IMR-90 (cell line): ENCODE measurements at regions not wholly inside any gene's neighbourhood (a gene's known extent, or its start where the extent isn't known, plus 50 kb on each side); places are given as distances from the start of the nearest gene placed in this dataset.

Experiments used
- ATAC-seq: fragments of 200-7000 bp; cut with Tn5 transposase; 2 replicates; pipeline ENCODE4 v1.9.1; 2020; ENCODE audit warnings: low read depth, mild to moderate bottlenecking, moderate library complexity
- BruUV-seq: library from RNA; stranded (reverse); fragments of 400-500 nt; replicated peaks from 2 replicates; lab custom pipeline; 2021; lab: Mats Ljungman, UMichigan
- CTCF ChIA-PET: fragments of 300-600 bp; formaldehyde crosslinking; extraction: SDS; loops from one replicate; lab custom pipeline; 2021; ENCODE audit warnings: antibody characterized with exemption; lab: Yijun Ruan, JAX
- POLR2A ChIA-PET: fragments of 300-600 bp; sonication (Branson Sonifier 250); formaldehyde crosslinking; loops from one replicate; lab custom pipeline; 2022; ENCODE audit warnings: antibody characterized with exemption; ENCODE audit not compliant: unreplicated experiment; lab: Charles Lee
- DNase-seq: peaks from one replicate; pipeline ENCODE4 v3.0.0; 2013
- H2AFZ ChIP-seq: replicated peaks from 2 replicates; pipeline ENCODE3; 2013; ENCODE audit warnings: low read length, mild to moderate bottlenecking; ENCODE audit not compliant: poor library complexity
- H2AK5ac ChIP-seq: 2 replicates; pipeline ENCODE4 v1.6.1; 2013; ENCODE audit warnings: low read depth, low read length, inconsistent platforms
- H2AK9ac ChIP-seq: replicated peaks from 2 replicates; pipeline ENCODE3; 2013; ENCODE audit warnings: mild to moderate bottlenecking, low read depth, low read length, moderate library complexity; ENCODE audit not compliant: poor library complexity
- H2BK120ac ChIP-seq: 2 replicates; pipeline ENCODE4 v1.6.1; 2013; ENCODE audit warnings: low read depth, low read length, inconsistent platforms
- H2BK15ac ChIP-seq: 3 replicates; pipeline ENCODE4 v1.6.1; 2013; ENCODE audit warnings: low read depth, low read length, inconsistent platforms
- H2BK20ac ChIP-seq: 2 replicates; pipeline ENCODE4 v1.6.1; 2013; ENCODE audit warnings: low read depth, mild to moderate bottlenecking, inconsistent platforms, low read length, moderate library complexity
- H2BK5ac ChIP-seq: 2 replicates; pipeline ENCODE4 v1.6.1; 2013; ENCODE audit warnings: mild to moderate bottlenecking, low read depth, low read length, inconsistent platforms; ENCODE audit not compliant: poor library complexity, severe bottlenecking
- H3K14ac ChIP-seq: replicated peaks from 2 replicates; pipeline ENCODE4 v1.6.1; 2013; ENCODE audit warnings: low read depth, low read length, inconsistent platforms
- H3K18ac ChIP-seq: 2 replicates; pipeline ENCODE4 v1.6.1; 2013; ENCODE audit warnings: low read depth, low read length, control low read depth
- H3K23ac ChIP-seq: 2 replicates; pipeline ENCODE4 v1.6.1; 2013; ENCODE audit warnings: low read depth, low read length, inconsistent platforms
- H3K27ac ChIP-seq: 2 replicates; pipeline ENCODE4 v1.5.1; 2013; ENCODE audit warnings: mild to moderate bottlenecking, control low read depth, low read length; ENCODE audit not compliant: insufficient read depth
- H3K27me3 ChIP-seq: 2 replicates; pipeline ENCODE4 v1.6.1; 2013; ENCODE audit warnings: low read length; ENCODE audit not compliant: control insufficient read depth, insufficient read depth
- H3K36me3 ChIP-seq: 2 replicates; pipeline ENCODE4 v1.6.1; 2013; ENCODE audit warnings: low read length, mixed read lengths; ENCODE audit not compliant: control insufficient read depth, insufficient read depth
- H3K4ac ChIP-seq: 2 replicates; pipeline ENCODE4 v1.6.1; 2013; ENCODE audit warnings: low read depth, low read length, inconsistent platforms
- H3K4me1 ChIP-seq: 2 replicates; pipeline ENCODE4 v1.6.1; 2013; ENCODE audit warnings: low read length, mixed read lengths; ENCODE audit not compliant: control insufficient read depth, insufficient read depth
- H3K4me2 ChIP-seq: 2 replicates; pipeline ENCODE4 v1.6.1; 2013; ENCODE audit warnings: low read depth, mild to moderate bottlenecking, control low read depth, low read length, moderate library complexity
- H3K4me3 ChIP-seq: 2 replicates; pipeline ENCODE4 v1.5.1; 2013; ENCODE audit warnings: low read depth, mild to moderate bottlenecking, control low read depth, low read length, moderate library complexity; ENCODE audit not compliant: insufficient read depth
- H3K56ac ChIP-seq: 2 replicates; pipeline ENCODE4 v1.6.1; 2013; ENCODE audit warnings: low read length, inconsistent platforms; ENCODE audit not compliant: insufficient read depth; ENCODE audit errors: extremely low read depth
- H3K79me1 ChIP-seq, 2 experiments: 2 replicates each; pipeline ENCODE4 v1.6.1; 2013; ENCODE audit warnings: low read length in 2 of 2, inconsistent platforms in 1 of 2, low read depth in 1 of 2
- H3K9ac ChIP-seq: 2 replicates; pipeline ENCODE4 v1.6.1; 2013; ENCODE audit warnings: low read depth, low read length, control low read depth
- H3K9me1 ChIP-seq: 2 replicates; pipeline ENCODE4 v1.6.1; 2013; ENCODE audit warnings: low read length, inconsistent platforms; ENCODE audit not compliant: insufficient read depth
- H3K9me3 ChIP-seq: 2 replicates; pipeline ENCODE4 v1.6.1; 2013; ENCODE audit warnings: low read length; ENCODE audit not compliant: control insufficient read depth, insufficient read depth
- H4K20me1 ChIP-seq: 2 replicates; pipeline ENCODE4 v1.6.1; 2013; ENCODE audit warnings: low read length, inconsistent platforms; ENCODE audit not compliant: insufficient read depth
- H4K5ac ChIP-seq: 2 replicates; pipeline ENCODE4 v1.6.1; 2013; ENCODE audit warnings: mild to moderate bottlenecking, low read depth, low read length, control low read depth
- H4K8ac ChIP-seq, 2 experiments: 2 replicates each; pipeline ENCODE4 v1.6.1; 2013; ENCODE audit warnings: low read depth in 2 of 2, low read length in 2 of 2, control low read depth in 1 of 2, inconsistent platforms in 1 of 2
- H4K91ac ChIP-seq: 2 replicates; pipeline ENCODE4 v1.6.1; 2013; ENCODE audit warnings: low read depth, low read length, inconsistent platforms; ENCODE audit not compliant: insufficient read depth
- CEBPB ChIP-seq: IDR thresholded peaks from 2 replicates; pipeline ENCODE4 v1.6.1; 2012; ENCODE audit warnings: low read depth, low read length, improper control_type of control experiment
- CHD1 ChIP-seq: IDR thresholded peaks from 2 replicates; pipeline ENCODE4 v1.6.1; 2012; ENCODE audit warnings: low read depth, low read length, improper control_type of control experiment
- FOS ChIP-seq: fragments of 150-350 bp; IDR thresholded peaks from 2 replicates; pipeline ENCODE4 v1.6.1; 2016; ENCODE audit warnings: low read depth, low read length
- MXI1 ChIP-seq: IDR thresholded peaks from 2 replicates; pipeline ENCODE4 v1.6.1; 2012; ENCODE audit warnings: low read depth, mild to moderate bottlenecking, low read length, moderate library complexity, borderline replicate concordance
- NFE2L2 ChIP-seq: fragments of 150-350 bp; IDR thresholded peaks from 2 replicates; pipeline ENCODE4 v1.6.1; 2016; ENCODE audit warnings: low read depth, mild to moderate bottlenecking, low read length
- POLR2A ChIP-seq: IDR thresholded peaks from 2 replicates; pipeline ENCODE4 v1.6.1; 2012; ENCODE audit warnings: mild to moderate bottlenecking, low read depth, low read length
- RCOR1 ChIP-seq: IDR thresholded peaks from 2 replicates; pipeline ENCODE4 v1.6.1; 2012; ENCODE audit warnings: mild to moderate bottlenecking, low read length, improper control_type of control experiment; ENCODE audit not compliant: insufficient replicate concordance
- RFX5 ChIP-seq: IDR thresholded peaks from 2 replicates; pipeline ENCODE4 v1.8.0; 2012; ENCODE audit warnings: low read depth, mild to moderate bottlenecking, low read length, moderate library complexity
- SMC3 ChIP-seq: fragments of 150-350 bp; IDR thresholded peaks from 2 replicates; pipeline ENCODE4 v1.6.1; 2016; ENCODE audit warnings: low read depth, mild to moderate bottlenecking, antibody characterized with exemption, low read length, moderate library complexity
- WGBS, 2 experiments: methylation state at CpG; one replicate each; pipeline versions ENCODE4 v1.1.5 to v1.1.7; 2013; ENCODE audit warnings: missing lambda C conversion rate in 2 of 2; ENCODE audit not compliant: insufficient read length in 1 of 2; ENCODE audit errors: extremely low coverage in 2 of 2; 5-methylcytosine and 5-hydroxymethylcytosine counted together
- dilution Hi-C: fragments of 300-500 bp; cut with HindIII; formaldehyde crosslinking; loops from one replicate; pipeline ENCODE4 v1.14.3; 2018; ENCODE audit warnings: low sequenced_read_pairs; ENCODE audit not compliant: unreplicated experiment
- in situ Hi-C: fragments of 300-500 bp; cut with MboI; formaldehyde crosslinking; loops from 3 replicates; pipeline ENCODE4 v1.14.3; 2019; ENCODE audit warnings: low sequenced_read_pairs, inconsistent platforms, mixed read lengths
- intact Hi-C: fragments of 100-400 bp; cut with micrococcal nuclease; formaldehyde crosslinking; loops from 2 replicates; pipeline ENCODE4 v1.10.0; 2022
- TF ChIP-seq, protein P1 (sequence below): fragments of 150-350 bp; IDR thresholded peaks from 2 replicates; pipeline ENCODE4 v1.6.1; 2016; ENCODE audit warnings: low read depth, mild to moderate bottlenecking, low read length, moderate library complexity, borderline replicate concordance
- TF ChIP-seq, protein P2 (sequence below): conservative IDR thresholded peaks from 2 replicates; pipeline ENCODE4 v1.5.1; 2012; ENCODE audit warnings: mild to moderate bottlenecking, low read depth, low read length, improper control_type of control experiment
- TF ChIP-seq, protein P3 (sequence below): fragments of 150-350 bp; IDR thresholded peaks from 2 replicates; pipeline ENCODE4 v1.6.1; 2017; ENCODE audit warnings: mild to moderate bottlenecking, antibody characterized with exemption, low read length, low read depth

DNA sequence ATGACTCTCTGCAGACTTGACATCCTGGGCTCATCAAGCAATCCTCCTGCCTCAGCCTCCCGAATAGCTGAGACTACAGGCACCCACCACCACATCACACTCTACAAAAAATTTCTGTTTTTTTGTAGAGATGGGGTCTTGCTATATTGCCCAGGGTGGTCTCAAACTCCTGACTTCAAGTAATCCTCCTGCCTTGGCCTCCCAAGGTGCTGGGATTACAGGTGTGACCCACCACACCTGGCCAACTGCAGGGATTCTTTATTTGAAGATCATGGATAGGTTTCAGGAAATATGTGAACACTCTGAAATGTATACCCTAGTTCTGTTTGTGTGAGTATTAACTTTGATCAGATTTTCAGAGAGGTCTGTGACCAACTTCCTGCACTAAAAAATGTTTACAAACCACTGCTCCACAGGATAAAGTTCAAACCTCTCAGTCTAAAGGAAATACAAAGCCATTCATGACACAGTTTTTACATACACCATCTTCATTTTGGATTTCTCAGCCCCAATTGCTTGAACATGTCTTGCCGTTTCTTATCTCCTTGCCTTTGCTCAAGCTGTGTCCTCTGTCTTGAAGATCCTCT is 252.3 kb upstream of the FGGY start:
- Histone ChIP-seq H3K79me1 (no peaks in the 10 kb centered on the region), H3K4me3 (no peak overlapping the region), H3K36me3 (no peaks in the 10 kb centered on the region), H3K23ac (no peak overlapping the region), H2AK9ac (no peak overlapping the region), H3K4ac (peak overlapping the region; percentile 68; the same call in 1 of the 2 replicates), H4K5ac (peak overlapping the region; percentile 66; the same call in 1 of the 2 replicates), H3K27ac (no peak overlapping the region), H3K4me1 (peaks cover 14% of the 10 kb centered on the region), H3K18ac (peak overlapping the region; percentile 92; the same call in 1 of the 2 replicates), H3K14ac (peak overlapping the region; percentile 34; the same call in 1 of the 2 replicates), H2BK120ac (peak overlapping the region; percentile 61; the same call in 1 of the 2 replicates), H3K9ac (no peak overlapping the region), H4K20me1 (no peaks in the 10 kb centered on the region), H3K27me3 (no peaks in the 10 kb centered on the region), H2BK15ac (peak overlapping the region; percentile 59; the same call in 2 of the 3 replicates), H2BK20ac (peak overlapping the region; percentile 70), H2AFZ (no peak overlapping the region), H3K4me2 (no peak overlapping the region; the same call in 1 of the 2 replicates), H3K9me3 (no peaks in the 10 kb centered on the region), H4K91ac (peak overlapping the region; percentile 38), H2AK5ac (no peak overlapping the region), H3K9me1 (peaks cover 10% of the 10 kb centered on the region), H2BK5ac (no peak overlapping the region), H4K8ac (peak overlapping the region in 1 of 2 experiments; percentile 17; a peak in 1 of 4 replicates), H3K56ac (no peak overlapping the region)
- in situ Hi-C loops (no loop called here), intact Hi-C loops (no loop called here), dilution Hi-C loops (no loop called here)
- no peak for ATAC-seq
- no TSS peak for BruUV-seq
- CTCF ChIA-PET: interaction anchor here (1.0 kb wide), 1 partner anchor 263 kb away, joined by 4 read pairs; no protein-coding TSS in a partner anchor
- TF ChIP-seq, protein P1, sequence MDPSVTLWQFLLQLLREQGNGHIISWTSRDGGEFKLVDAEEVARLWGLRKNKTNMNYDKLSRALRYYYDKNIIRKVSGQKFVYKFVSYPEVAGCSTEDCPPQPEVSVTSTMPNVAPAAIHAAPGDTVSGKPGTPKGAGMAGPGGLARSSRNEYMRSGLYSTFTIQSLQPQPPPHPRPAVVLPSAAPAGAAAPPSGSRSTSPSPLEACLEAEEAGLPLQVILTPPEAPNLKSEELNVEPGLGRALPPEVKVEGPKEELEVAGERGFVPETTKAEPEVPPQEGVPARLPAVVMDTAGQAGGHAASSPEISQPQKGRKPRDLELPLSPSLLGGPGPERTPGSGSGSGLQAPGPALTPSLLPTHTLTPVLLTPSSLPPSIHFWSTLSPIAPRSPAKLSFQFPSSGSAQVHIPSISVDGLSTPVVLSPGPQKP: no peak
- TF ChIP-seq, protein P2, sequence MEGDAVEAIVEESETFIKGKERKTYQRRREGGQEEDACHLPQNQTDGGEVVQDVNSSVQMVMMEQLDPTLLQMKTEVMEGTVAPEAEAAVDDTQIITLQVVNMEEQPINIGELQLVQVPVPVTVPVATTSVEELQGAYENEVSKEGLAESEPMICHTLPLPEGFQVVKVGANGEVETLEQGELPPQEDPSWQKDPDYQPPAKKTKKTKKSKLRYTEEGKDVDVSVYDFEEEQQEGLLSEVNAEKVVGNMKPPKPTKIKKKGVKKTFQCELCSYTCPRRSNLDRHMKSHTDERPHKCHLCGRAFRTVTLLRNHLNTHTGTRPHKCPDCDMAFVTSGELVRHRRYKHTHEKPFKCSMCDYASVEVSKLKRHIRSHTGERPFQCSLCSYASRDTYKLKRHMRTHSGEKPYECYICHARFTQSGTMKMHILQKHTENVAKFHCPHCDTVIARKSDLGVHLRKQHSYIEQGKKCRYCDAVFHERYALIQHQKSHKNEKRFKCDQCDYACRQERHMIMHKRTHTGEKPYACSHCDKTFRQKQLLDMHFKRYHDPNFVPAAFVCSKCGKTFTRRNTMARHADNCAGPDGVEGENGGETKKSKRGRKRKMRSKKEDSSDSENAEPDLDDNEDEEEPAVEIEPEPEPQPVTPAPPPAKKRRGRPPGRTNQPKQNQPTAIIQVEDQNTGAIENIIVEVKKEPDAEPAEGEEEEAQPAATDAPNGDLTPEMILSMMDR: no peak
- TF ChIP-seq NFE2L2 (no peak), MXI1 (no peak), CHD1 (no peak), RFX5 (no peak), CEBPB (no peak), RCOR1 (no peak), POLR2A (no peak), SMC3 (no peak), FOS (no peak)
- TF ChIP-seq, protein P3, sequence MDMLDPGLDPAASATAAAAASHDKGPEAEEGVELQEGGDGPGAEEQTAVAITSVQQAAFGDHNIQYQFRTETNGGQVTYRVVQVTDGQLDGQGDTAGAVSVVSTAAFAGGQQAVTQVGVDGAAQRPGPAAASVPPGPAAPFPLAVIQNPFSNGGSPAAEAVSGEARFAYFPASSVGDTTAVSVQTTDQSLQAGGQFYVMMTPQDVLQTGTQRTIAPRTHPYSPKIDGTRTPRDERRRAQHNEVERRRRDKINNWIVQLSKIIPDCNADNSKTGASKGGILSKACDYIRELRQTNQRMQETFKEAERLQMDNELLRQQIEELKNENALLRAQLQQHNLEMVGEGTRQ: no peak
- 80% methylated on average over 1 of the region's 2 CpGs; no CpG with 5 or more reads in 1 of the 2 experiments for WGBS, 2 experiments
- POLR2A ChIA-PET: no interaction called here
- peak; percentile 34 for DNase-seq
